ENCODE measurements at regions not wholly inside any gene's neighbourhood (a gene's known extent, or its start where the extent isn't known, plus 50 kb on each side); places are given as distances from the start of the nearest gene placed in this dataset.

- no peak for DNase-seq
Observed at GRCh38 chr6:14832427-14832826, 413.4 kb upstream of the JARID2 start.

GRCh38 chr6:14834851-14835530 is 410.9 kb upstream of the JARID2 start:
- DNase-seq, result no peak

DNA sequence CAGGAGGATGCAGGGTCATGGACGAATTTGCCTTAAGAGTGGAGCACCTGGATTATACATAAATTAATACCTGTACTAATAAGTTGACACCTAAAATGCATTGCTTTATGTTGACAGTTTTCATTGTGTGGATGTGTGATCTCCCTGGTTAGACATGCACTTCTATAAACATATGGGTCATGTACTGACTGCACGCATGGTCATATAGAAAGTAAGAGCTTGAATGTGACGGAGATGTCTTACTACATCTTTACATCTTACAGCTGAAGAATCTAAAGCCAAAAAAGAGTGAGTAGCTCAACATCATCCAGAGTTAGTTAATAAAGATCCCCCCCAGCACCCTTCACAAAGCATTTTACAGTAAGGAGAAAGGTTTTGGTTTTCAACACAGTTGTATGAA is 408.4 kb upstream of the JARID2 start:
- DNase-seq, result no peak

GRCh38 chr6:14838133-14838583 is 407.7 kb upstream of the JARID2 start:
- no peak for DNase-seq

DNA sequence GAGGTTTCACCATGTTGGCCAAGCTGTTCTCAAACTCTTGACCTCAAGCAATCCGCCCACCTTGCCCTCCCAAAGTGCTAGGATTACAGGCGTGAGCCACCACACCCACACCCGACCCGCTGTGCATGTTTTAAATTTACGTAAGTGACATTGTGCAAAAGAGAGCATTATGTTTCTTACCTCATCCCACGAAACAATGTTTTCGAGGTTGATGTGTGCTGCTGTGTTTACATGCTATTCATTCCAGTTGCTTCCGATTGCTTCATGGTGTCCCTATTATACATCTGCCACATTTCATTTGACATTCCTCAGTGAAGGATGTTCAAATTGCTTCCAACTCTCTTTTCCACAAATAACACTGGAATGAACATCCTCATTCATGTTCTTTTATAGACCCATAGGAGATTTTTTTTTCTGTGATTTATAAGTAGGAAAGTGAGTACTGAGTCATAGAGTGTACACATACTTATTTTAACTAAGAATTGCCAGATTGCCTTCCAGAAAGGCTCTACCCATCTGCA is 403.9 kb upstream of the JARID2 start:
- no peak for DNase-seq

DNA sequence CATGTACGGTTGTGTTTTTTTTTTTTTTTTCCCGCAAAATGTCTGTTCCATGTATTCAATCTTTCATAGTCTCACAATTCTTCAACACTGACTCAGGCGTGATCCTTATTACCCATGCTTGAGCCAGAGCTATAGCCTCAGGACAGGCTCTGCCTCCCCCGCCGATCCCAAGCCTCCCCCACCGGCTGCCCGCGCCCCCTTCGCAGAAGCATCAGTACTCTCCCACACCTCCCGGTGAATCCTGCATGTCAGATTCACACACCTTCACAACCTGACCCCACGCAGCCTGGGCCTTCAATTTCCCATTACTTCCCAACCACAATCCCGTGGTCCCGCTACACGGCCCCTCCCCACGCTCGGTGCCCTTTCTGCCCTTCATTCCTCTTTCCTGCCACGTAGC is 401.5 kb upstream of the JARID2 start:
- no peak for DNase-seq

DNA sequence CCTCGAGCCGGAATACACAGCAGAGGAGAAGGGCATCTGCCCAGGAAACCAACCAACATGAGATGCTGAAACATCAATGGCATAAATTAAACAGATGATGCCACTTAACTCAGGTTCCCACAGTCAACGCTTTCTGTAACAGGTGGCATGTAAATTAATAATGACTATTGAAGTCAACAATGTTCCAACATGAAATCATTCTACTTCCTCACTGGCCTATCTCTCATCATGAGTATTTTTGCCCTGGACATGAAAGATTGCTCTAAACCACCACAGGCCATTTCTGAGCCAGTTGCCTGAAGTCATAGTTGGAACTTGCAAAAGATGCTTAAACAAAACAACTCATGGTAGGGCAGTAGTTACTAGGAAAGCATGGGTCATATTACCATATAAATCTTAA is 397.9 kb upstream of the JARID2 start:
- DNase-seq, result no peak

- no peak for DNase-seq
Observed at GRCh38 chr6:14849185-14849584, 396.7 kb upstream of the JARID2 start.

DNA sequence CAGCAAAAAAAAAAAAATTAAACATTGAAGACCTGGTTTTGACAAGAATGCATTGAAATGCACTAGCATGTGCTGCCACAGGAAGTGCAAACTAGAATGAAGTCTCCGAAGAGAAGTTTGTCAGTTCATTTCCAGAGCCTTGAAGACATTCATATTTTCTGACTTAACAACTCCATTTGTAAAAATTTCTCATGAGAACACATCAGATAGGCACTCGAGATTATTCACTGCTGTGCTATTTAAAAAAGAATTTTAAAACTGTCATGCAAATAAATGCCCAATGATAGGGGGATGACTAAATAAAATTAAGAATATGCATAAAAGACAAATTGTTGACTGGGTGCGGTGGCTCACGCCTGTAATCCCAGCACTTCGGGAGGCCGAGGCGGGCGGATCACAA is 394.6 kb upstream of the JARID2 start:
- DNase-seq, result no peak

DNA sequence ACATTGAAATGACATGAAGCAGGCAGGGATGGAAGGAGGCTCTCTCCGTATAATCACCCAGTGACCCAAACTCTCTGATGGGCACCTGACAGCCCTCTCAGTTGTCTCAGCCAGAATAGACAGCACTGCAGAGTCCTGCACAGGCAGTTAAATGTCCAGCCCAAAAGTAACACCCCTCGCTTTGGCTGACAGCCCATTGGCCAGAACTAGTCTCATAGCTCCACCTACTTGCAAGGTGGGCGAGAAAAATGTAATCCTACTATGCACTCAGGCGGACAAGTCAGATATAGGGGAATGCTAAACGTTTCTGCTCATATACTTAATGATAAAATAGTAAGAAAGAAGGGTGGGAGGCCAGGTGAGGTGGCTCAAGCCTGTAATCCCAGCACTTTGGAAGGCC is 393.5 kb upstream of the JARID2 start:
- DNase-seq, result no peak

GRCh38 chr6:14856177-14856576 is 389.7 kb upstream of the JARID2 start:
- DNase-seq, result no peak

GRCh38 chr6:14857001-14857400 is 388.9 kb upstream of the JARID2 start:
- no peak for DNase-seq

DNA sequence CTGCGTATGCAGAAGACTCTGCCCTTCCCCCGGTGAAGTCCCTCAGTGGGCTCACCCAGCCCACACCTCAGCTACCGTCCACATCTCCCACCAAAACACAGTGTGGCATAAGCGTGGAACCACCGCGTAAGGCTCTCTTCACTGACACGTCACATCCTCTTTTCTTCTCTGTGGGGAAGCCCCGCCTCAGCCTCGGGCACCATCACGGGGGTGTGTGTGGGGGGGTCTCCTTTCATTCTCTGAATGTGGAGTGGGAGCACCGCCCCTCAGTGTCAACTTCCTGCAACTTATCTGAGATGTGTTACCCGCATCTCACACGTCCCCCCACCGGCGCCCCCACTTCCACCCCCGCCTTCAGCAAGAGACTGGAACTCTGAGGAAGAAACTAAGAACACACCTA is 388.4 kb upstream of the JARID2 start:
- DNase-seq, result no peak

DNA sequence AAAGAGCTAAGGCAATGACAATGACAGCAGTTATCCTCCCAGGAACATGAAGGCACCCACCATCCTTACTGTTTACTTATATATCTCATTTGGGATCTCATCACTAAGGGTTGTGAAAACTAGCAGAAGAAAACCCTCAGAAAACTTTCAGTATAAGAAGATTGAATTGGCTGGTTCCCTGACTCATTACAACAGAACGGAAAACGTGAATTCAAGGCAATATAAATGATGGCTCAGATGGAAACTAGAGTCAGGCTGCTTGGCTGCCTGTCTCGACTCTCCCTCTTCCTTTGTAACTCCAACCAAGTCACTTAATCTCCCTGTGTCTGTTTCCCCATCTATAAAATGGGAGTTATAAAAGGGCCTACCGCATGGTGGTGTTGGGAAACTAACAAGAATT is 387.1 kb upstream of the JARID2 start:
- no peak for DNase-seq

- DNase-seq, result no peak
Observed at GRCh38 chr6:14860774-14861173, 385.1 kb upstream of the JARID2 start.

GRCh38 chr6:14861491-14861943 is 384.4 kb upstream of the JARID2 start:
- no peak for DNase-seq

DNA sequence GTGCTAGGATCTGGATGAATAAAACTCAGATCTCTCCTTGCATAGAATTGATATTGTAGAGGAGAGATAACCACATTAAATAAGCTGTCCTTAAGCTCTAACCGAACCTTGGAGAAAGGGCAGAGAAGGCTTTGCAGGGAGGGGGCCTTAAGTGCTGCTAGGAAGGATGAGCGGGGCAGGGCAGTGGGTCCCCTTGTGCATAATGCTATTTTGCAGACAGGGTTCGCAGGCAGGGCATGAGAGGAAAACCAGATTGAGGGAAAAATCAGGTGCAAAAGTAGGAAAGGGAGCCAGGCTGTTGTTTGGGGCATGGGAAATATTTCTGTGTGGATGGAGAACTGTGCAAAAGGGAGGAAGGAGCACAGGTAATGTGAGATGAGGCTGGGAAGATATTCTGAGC is 383.0 kb upstream of the JARID2 start:
- DNase-seq, result no peak

DNA sequence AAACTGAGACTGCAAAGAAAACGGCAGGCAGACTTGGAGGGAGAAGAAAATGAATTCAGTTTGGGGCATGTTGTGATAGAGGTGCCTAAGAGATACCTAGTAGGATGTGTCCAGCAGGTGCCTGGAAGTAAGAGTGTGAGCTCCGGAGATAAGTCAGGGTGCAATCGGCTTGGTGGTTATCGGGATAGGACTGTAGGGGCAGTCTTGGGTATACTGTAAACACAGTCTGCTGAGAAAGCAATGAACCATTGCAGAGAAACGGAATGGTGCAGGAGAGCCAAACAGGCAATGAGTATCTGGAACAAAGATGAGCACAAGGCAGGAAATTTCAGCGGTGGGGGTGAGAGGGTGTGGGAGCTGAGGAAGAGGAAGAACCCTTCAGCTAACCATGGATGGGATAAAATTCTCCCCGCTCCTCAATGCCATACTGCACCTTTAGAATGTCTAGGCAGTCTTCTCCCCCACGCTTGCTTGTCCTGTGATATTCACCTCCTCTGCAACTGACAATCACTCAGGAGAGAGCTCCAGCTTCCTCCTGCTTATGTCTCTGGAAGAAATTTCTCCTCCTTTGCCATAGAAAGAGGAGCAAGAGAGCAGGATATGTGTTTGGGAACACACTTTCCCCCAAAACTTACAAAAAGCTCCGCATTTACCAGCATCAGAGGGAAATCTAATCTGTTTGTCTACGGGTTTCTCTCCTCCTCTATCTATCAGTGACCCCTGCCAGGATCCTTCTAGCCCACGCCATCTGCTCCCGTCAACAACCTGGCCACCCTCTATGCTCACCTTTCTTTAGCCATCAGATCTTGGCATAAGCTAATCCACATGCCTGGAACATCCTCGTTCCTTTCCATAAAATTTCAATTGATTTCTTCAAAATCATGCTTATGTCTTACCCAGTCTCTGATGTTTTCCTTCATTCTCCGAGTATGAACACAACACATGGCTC is 381.7 kb upstream of the JARID2 start:
- DNase-seq, result no peak

- DNase-seq, result no peak
Observed at GRCh38 chr6:14865531-14866100, 380.3 kb upstream of the JARID2 start.

GRCh38 chr6:14867802-14868201 is 378.1 kb upstream of the JARID2 start:
- DNase-seq, result no peak

DNA sequence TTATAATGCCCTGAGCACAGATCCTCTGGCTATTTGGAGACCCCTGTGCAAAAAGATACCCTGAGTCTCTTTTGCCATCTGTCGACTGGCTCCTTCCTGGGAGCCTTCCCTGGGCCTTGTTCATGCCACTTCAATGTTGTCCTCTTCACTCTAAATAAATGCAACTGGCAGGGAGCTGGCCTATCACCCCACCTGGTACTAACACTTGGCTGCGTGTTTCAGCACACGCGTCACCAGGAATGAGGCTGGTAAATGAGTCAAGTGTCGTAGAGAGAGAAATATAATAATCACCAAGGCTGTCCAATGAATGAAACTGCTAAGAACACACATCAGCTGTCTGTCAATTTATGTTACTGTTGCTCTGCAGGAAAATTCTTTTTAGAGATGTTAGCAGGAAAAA is 374.6 kb upstream of the JARID2 start:
- no peak for DNase-seq

- no peak for DNase-seq
Observed at GRCh38 chr6:14873101-14873500, 372.8 kb upstream of the JARID2 start.

- no peak for DNase-seq
Observed at GRCh38 chr6:14873781-14874441, 372.0 kb upstream of the JARID2 start.
